NCI-H82 treated with DMSO at 0.1 percent for 48 hours (cell line): ENCODE measurements at regions not wholly inside any gene's neighbourhood (a gene's known extent, or its start where the extent isn't known, plus 50 kb on each side); places are given as distances from the start of the nearest gene placed in this dataset.

ENCODE experiments used
- DNase-seq: peaks from one replicate; lab custom pipeline; 2025; ENCODE audit not compliant: unreplicated experiment; lab: John Stamatoyannopoulos, UW

GRCh38 chr1:82921759-82922158 is 1077.2 kb downstream of the TTLL7 start:
- DNase-seq, result no peak

DNA sequence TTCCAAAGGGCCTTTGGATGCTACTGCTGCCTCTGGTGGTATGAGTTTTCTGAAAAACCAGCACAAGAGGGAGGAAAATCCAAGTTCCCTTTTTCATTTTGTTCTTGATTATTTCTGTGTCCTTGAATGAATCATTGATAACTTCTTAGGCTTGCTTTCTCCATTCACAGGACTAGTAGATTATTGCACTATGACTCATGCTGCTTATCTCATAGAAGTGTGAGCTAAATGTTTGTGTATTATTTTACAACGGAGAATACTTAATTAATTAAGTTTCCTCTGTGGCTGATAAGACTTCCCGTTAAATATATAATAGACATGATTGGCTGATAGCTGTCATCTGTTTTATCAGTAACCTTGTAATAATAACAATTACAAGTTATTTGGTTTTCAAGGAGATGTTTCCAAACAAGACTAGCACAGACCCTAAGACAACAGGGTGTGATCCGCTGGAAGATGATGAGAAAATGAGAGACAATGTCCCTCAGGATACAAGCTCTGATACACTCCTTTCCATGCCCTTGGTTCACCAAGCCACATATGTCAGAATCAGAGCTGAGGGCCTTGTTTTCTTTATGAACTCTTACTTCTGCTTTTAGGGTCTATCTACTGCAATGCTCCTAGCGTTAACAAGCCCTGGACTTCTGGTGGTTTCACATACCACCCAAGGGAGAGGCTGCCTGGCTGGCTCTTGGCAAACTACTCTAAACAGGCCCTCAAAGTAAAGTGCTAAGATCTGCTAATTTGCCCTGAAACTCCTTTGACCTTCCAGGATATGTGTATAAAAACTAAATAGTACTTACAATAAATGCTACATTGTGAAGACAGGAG is 1078.3 kb downstream of the TTLL7 start:
- no peak for DNase-seq

DNA sequence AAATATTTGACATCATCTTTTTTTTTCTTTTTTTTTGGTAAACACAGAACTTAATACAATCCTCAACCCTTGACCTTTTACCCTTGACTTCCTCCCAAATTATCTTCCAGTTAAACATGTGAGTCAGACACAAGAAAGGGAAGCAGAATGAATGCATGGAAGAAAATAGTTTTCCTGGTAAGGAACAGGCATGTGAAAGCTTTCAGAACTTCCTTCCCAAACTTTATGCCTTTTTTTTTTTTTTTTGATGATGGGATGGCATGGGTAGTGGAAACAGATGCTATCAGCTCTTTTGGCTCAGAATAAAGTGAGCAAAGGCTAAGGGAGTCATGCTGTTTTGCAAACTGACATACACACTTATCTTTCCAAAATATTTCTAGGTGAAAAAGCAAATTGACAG is 1079.1 kb downstream of the TTLL7 start:
- DNase-seq, result no peak

GRCh38 chr1:82907313-82907712 is 1091.6 kb downstream of the TTLL7 start:
- no peak for DNase-seq

DNA sequence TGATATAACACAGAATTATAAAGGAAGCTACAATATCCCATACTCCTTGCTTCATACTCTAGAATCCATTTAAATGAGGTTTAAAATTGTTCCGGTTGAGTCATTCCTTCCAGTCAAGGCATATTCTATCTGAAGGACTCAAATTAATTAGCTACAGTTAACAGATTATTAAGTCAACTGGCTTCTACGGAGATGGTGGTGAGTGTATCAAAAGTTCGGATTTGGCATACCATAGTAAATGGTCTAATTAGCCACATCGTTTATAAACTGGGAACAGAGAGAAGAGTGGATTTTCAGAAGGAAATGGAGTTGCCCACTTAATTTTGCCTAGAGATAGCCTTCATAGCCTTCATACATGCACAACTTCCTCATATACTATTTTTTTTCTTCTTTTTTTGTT is 1095.3 kb downstream of the TTLL7 start:
- no peak for DNase-seq

DNA sequence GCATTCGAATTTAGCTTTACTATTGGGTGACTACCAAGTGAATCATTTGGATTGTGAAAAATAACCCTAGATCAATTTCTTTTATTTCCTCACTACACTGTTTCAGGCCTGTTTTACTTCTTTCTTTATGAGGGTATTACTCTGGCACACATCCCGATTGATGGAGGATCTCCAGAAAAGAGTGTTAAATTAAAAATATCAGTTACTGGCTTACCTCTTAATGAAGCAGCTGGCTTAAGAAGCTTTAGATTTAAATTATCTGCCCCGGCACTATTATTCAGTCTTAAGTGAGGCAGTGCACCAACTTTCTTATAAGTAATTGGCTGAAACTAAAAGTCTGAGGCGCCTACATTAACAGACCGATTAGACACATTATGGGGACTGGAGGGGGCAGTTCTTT is 1097.4 kb downstream of the TTLL7 start:
- DNase-seq, result peak; percentile 94

DNA sequence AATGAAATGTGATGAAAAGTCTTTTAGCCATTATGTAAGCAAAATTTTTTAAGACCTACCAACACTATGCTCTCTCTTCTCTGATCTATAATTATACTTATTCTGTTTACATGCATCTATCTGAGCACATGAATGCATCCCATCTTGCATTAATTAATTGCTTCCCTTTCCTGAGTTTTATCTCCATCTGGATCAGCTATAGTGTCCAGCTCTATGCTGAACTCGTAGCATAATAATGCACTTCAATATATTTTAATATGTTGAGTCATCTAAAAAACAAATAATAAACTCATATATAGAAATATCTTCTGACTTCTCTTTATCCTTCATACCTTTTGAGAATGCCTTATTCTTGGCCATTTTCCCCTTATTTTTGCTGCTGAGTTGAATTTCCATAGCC is 1097.8 kb downstream of the TTLL7 start:
- DNase-seq, result peak; percentile 35

GRCh38 chr1:82899017-82899416 is 1098.3 kb downstream of the ADGRL2 start:
- no peak for DNase-seq

GRCh38 chr1:82897549-82897948 is 1096.8 kb downstream of the ADGRL2 start:
- no peak for DNase-seq

DNA sequence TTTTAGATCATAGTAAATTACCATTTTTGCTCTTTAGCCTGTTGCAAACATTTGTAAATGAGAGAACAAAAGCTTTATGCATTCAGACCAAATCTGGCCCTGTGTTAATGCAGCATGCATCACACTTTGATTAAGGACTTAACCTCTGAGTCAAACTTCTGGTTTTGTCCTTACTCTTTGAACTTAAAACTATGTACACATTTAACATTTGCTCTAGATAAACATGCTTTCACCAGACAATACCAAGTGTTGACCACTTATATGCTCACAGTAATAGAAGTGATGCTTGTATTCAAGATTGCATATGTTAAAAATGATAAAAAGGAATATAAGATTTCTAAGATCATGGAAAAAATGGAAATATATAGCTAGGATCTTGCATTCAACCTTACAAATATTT is 1095.3 kb downstream of the ADGRL2 start:
- DNase-seq, result no peak

DNA sequence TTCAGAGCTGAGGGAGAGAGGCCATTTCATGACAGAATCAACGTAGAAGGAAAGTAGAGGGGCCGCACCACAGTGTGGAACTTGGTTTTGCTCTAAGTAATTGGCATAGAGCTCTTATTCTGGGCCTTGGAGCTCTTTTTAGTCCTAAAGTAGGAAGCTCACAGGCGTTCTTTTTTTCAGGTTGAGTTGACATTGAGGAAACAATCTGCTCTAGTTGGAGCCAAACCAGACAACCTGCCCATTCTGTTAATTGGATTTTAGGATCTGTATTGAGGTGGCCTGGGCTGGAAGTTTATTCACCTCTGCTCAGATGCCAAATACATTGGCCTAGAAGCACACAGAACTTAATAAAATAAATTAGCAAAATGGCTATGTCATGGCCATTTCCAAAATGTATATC is 1093.9 kb downstream of the ADGRL2 start:
- peak; percentile 69 for DNase-seq

- peak; percentile 39 for DNase-seq
These were observed 1093.2 kb downstream of the ADGRL2 start for GRCh38 chr1:82893712-82894470.

DNA sequence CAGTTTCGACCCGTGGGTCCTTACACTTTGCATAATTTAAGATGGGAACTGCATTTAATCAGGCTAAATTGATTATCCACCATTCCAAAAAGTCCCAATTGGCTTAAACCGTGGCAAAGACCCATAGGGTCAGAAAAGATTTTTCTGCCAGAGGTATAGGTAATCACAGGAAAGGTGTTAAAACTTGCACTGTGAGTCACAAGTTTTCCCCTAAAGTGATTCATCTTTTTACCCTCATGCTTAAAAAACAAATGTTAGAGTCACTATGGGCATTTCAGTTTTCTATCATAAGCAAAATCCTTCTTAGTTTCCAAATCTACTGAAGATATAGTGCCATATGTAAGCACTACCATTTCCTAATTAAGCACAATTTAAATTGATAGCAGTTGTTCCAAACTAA is 1079.8 kb downstream of the ADGRL2 start:
- DNase-seq, result no peak

GRCh38 chr1:82879701-82880305 is 1079.1 kb downstream of the ADGRL2 start:
- peak; percentile 51 for DNase-seq

GRCh38 chr1:82875170-82875569 is 1074.4 kb downstream of the ADGRL2 start:
- DNase-seq, result no peak

GRCh38 chr1:82874041-82874440 is 1073.3 kb downstream of the ADGRL2 start:
- no peak for DNase-seq

GRCh38 chr1:82870332-82870731 is 1069.6 kb downstream of the ADGRL2 start:
- DNase-seq, result no peak

DNA sequence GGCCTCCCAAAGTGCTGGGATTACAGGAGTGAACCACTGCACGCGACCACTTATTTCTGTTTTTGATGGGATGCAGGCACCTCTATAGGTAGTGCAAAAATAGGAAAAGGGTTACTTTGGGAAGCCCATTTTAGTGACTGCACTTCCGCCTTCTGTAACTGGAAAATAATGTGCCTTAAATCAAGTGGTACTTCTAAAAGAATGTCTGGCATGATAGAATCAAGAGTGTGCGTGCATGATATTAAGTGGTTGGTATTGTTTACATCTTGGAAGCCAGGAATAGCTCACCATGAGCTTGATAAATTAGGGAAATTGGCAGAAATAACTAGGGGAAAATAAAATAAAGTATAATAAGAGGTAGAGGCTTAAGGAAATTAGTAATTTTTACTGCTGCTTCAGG is 1067.0 kb downstream of the ADGRL2 start:
- DNase-seq, result no peak

DNA sequence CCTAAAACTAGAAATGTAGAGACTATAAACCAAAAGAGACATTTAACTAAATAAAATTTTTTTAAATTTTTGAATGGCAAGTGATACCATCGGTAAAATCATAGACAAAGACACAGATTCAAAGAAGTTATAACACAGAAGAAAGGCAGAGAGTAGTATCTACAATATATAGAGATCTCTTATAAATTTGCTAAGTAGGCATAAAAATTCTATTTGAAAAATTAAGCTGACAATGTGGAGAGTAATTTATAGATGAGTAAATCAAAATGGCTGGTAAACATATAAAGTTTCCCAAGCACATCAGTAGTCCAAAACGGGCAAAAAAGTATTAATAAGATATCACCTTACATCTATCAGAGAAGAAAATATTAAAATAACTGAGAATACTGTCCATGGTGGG is 1061.0 kb downstream of the ADGRL2 start:
- no peak for DNase-seq

DNA sequence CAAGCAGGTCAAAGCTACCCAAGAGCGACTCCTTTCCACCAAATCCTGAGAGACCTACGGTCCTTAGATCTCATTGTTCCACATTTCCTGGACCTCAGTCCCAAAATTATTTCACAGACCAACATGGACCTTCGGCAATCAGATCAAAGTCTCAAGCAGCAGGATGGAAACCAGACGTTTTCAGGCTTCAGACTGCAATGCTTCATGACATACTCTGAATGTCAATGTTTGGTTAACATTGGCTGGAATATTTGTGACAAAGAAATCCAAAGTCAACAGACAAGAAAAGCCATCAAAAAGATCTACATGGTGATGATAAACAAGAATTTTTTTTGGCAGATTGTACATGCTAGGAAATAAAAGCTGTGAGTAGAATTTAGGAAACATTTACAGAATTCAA is 1057.3 kb downstream of the ADGRL2 start:
- DNase-seq, result no peak

DNA sequence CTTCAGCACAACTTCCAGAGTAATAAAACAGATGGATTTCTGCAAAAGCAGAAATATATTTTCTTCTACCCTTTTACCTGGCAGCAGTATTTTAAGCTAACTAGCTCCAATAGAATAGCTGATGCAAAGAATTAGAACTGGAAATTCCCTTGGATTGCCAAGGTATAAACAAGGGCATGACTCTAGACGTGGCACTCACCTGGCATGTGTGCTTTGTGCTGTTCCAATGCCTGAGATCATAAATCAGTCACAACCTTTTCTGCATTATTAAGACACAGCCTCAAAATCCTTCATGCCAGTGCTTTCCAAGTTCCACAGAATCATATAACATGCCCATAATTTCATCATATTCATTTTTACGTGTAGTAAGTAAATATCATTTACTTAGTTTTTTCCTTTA is 1048.7 kb downstream of the ADGRL2 start:
- DNase-seq, result no peak

GRCh38 chr1:82848043-82848442 is 1047.3 kb downstream of the ADGRL2 start:
- no peak for DNase-seq
